Mesothelial cell of epicardium (in vitro differentiated cells): ENCODE measurements at regions not wholly inside any gene's neighbourhood (a gene's known extent, or its start where the extent isn't known, plus 50 kb on each side); places are given as distances from the start of the nearest gene placed in this dataset.
"Not testable (repeated sequence)": the region's sequence is repeated elsewhere in the genome, so short reads cannot be mapped to it uniquely, and the experiment has no call there.

Experiments used
- DNase-seq, 2 experiments: peaks; one replicate each; pipeline ENCODE4 v3.0.0; 2021; ENCODE audit warnings: low spot score in 2 of 2; ENCODE audit not compliant: unreplicated experiment in 2 of 2
- H3K27ac Mint-ChIP-seq: 2 replicates; pipeline ENCODE4 v1.8.0; 2021; ENCODE audit warnings: mixed read lengths
- H3K27me3 Mint-ChIP-seq: 2 replicates; pipeline ENCODE4 v1.8.0; 2021; ENCODE audit warnings: low read depth, mixed read lengths
- H3K36me3 Mint-ChIP-seq: 2 replicates; pipeline ENCODE4 v1.8.0; 2021; ENCODE audit warnings: mixed read lengths
- H3K4me1 Mint-ChIP-seq: 2 replicates; pipeline ENCODE4 v1.8.0; 2021; ENCODE audit warnings: mixed read lengths
- H3K4me3 Mint-ChIP-seq: 2 replicates; pipeline ENCODE4 v1.8.0; 2021; ENCODE audit warnings: mild to moderate bottlenecking, moderate library complexity, mixed read lengths
- H3K9me3 Mint-ChIP-seq: 2 replicates; pipeline ENCODE4 v1.8.0; 2021; ENCODE audit warnings: mixed read lengths
- TF ChIP-seq, protein P1 (sequence below): fragments of 200-600 bp; sonication (generic); IDR thresholded peaks from one replicate; pipeline ENCODE4 v1.5.0; 2021; ENCODE audit warnings: antibody characterized with exemption; ENCODE audit not compliant: unreplicated experiment

DNA sequence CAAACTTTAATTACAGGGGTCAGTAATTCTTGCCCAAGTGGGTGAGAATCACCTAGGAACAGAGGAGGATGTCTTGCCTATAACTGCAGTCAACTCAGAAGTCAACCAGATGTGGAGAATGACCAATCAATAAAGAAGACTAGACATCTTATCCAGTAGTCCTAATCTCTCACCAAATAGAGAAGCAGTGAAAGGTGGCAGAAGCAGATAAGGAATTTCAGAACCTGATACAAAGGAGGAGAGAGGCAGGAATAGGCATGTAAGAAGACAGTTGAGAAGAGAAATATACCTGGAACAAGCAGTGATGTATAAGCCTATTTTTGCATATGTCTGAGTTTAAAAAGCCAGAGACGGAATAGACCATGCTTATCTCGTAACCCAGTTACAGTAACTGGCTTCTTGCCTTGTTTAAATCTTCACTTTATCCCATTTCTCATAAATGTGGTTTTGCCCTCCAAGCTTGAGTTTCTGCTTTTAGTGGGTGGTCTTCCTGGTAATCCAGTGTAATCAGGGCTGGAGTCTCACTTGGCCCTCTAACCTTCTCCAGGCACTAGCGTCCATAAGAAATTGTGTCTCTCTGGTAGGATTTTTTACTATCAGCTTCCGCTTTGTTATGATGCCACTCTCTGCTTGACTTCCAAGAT is 401.0 kb downstream of the SUCLG1 start:
- H3K27ac Mint-ChIP-seq = no peak overlapping the region
- no peaks in the 10 kb centered on the region for H3K36me3 Mint-ChIP-seq
- TF ChIP-seq, protein P1, sequence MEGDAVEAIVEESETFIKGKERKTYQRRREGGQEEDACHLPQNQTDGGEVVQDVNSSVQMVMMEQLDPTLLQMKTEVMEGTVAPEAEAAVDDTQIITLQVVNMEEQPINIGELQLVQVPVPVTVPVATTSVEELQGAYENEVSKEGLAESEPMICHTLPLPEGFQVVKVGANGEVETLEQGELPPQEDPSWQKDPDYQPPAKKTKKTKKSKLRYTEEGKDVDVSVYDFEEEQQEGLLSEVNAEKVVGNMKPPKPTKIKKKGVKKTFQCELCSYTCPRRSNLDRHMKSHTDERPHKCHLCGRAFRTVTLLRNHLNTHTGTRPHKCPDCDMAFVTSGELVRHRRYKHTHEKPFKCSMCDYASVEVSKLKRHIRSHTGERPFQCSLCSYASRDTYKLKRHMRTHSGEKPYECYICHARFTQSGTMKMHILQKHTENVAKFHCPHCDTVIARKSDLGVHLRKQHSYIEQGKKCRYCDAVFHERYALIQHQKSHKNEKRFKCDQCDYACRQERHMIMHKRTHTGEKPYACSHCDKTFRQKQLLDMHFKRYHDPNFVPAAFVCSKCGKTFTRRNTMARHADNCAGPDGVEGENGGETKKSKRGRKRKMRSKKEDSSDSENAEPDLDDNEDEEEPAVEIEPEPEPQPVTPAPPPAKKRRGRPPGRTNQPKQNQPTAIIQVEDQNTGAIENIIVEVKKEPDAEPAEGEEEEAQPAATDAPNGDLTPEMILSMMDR = no peak
- peaks cover 4% of the 10 kb centered on the region for H3K9me3 Mint-ChIP-seq
- peaks cover 22% of the 10 kb centered on the region for H3K27me3 Mint-ChIP-seq
- H3K4me3 Mint-ChIP-seq = no peak overlapping the region
- DNase-seq = no peak
- peaks cover 5% of the 10 kb centered on the region for H3K4me1 Mint-ChIP-seq

DNA sequence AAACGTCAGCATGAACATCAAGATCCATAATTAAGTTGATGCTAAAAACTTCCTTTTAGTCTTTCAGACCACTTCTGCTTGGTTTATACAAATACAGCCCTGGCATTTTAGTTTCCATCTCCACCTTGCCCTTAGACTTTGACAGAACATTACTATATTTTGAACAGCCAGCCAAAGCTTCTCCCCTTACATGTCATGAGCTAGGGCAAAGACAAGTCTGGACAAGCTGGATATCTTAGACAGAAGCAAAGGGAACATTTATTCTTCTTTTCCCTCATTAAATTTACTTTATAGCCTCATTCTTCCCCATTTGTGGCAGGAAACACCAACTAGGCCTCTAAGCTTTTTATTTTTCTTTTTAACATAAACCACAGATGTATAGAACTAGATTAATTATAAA is 403.3 kb downstream of the SUCLG1 start:
- TF ChIP-seq, protein P1 = no peak
- Mint-ChIP-seq H3K27ac (no peak overlapping the region), H3K4me1 (peaks cover 11% of the 10 kb centered on the region), H3K4me3 (no peak overlapping the region), H3K27me3 (peaks cover 27% of the 10 kb centered on the region), H3K9me3 (peaks cover 4% of the 10 kb centered on the region), H3K36me3 (no peaks in the 10 kb centered on the region)
- DNase-seq = no peak

DNA sequence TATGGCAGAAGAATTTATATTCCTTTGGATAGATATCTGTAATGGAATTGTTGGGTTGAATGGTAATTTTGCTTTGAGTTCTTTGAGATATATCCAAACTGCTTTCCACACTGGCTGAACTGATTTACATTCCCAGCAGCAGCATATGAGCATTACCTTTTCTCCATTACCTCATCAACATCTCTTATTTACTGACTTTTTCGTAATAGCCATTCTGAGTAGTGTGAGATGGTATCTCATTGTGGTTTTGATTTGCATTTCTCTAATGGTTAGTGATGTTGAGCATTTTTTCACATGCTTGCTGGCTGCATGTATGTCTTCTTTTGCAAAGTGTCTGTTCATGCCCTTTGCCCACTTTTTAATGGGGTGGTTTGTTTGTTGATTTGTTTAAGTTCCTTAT is 404.5 kb downstream of the SUCLG1 start:
- Mint-ChIP-seq H3K27me3 (peaks cover 27% of the 10 kb centered on the region), H3K4me1 (peaks cover 11% of the 10 kb centered on the region)
- H3K27ac Mint-ChIP-seq, H3K4me3 Mint-ChIP-seq, H3K36me3 Mint-ChIP-seq, DNase-seq, H3K9me3 Mint-ChIP-seq: not testable (repeated sequence)

DNA sequence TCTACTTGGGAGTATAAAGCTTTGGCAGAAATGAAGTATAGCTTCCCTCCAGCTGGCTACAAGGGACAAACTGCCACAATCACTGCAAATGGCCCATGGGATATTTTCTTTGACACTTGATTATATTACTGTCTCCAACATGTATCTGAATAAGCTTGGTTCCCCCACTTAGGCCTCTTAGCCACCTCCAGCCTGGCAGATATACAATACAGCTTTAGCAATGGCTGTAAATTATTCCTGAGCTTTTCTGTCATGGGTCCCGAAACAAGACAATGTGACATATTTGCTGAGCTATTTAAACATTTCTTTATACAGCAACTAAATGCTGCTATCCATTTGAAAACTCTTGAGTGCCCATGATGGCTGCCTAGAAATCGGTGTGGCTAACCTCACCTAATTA is 406.2 kb downstream of the SUCLG1 start:
- no peak overlapping the region for H3K4me3 Mint-ChIP-seq
- peaks cover 11% of the 10 kb centered on the region for H3K4me1 Mint-ChIP-seq
- H3K36me3 Mint-ChIP-seq = no peaks in the 10 kb centered on the region
- peaks cover 7% of the 10 kb centered on the region for H3K9me3 Mint-ChIP-seq
- TF ChIP-seq, protein P1 = no peak
- H3K27ac Mint-ChIP-seq = no peak overlapping the region
- no peak for DNase-seq
- peaks cover 24% of the 10 kb centered on the region for H3K27me3 Mint-ChIP-seq

DNA sequence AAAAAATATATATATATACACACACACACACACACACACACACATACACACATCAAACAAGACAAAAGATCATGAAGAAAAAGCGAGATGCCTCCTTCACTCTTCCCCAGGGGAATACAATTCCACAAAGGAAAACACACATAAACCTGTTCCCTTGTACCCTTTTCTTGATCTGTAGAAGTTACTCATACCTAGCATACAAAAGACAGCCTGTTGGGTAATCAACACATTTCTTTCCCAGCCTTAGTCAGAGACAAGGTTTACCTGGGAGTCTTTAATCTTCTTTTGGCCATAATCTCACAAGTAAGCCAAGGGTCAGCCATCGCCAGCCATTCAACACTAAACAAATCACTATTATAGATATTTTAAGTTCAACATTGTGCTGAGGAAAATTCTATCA is 407.0 kb downstream of the SUCLG1 start:
- DNase-seq = no peak
- Mint-ChIP-seq H3K27me3 (peaks cover 18% of the 10 kb centered on the region), H3K36me3 (no peaks in the 10 kb centered on the region), H3K4me1 (peaks cover 11% of the 10 kb centered on the region), H3K9me3 (peaks cover 7% of the 10 kb centered on the region), H3K27ac (no peak overlapping the region), H3K4me3 (no peak overlapping the region)
- TF ChIP-seq, protein P1 = no peak

DNA sequence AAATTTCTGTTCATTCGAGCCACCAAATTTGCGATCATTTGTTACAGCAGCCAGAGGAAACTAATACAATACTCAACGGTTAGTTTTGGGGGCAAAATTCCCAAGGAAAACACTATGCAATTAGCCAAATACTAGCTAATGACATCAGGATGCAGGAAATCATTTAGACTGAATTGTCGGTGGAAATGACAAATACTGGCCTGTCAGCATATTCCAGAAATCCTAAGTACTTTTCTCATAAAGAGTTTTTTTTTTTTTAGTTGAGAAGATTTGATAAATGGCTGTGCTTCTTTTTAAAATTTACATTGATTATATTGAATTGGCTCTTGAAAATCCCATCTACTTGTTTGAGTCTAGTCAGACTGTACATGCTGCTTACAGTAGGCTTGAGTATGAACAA is 410.1 kb downstream of the SUCLG1 start:
- no peak for DNase-seq
- Mint-ChIP-seq H3K4me3 (no peak overlapping the region), H3K4me1 (peaks cover 6% of the 10 kb centered on the region), H3K27ac (no peak overlapping the region), H3K9me3 (peaks cover 3% of the 10 kb centered on the region), H3K27me3 (peaks cover 41% of the 10 kb centered on the region), H3K36me3 (no peaks in the 10 kb centered on the region)
- TF ChIP-seq, protein P1 = no peak
